Activated T-helper 1 cell treated with anti-CD3 and anti-CD28 coated beads, Interleukin-2, amount 50 U/mL, for 16 hours (primary cell): ENCODE measurements at regions not wholly inside any gene's neighbourhood (a gene's known extent, or its start where the extent isn't known, plus 50 kb on each side); places are given as distances from the start of the nearest gene placed in this dataset.
"Not testable (repeated sequence)": the region's sequence is repeated elsewhere in the genome, so short reads cannot be mapped to it uniquely, and the experiment has no call there.

Experiments used
- DNase-seq, 2 donors: peaks; one replicate each; pipeline ENCODE4 v3.0.0-alpha.2; 2020; ENCODE audit warnings: low read depth in 1 of 2, low spot score in 1 of 2

- DNase-seq: no peak
Observed at GRCh38 chr4:26233350-26233749, 87.5 kb upstream of the RBPJ start.

- DNase-seq: no peak
Observed at GRCh38 chr4:26235500-26235899, 85.3 kb upstream of the RBPJ start.

GRCh38 chr4:26237916-26238315 is 82.9 kb upstream of the RBPJ start:
- no peak for DNase-seq

- no peak for DNase-seq
Observed at GRCh38 chr4:26238426-26238777, 82.4 kb upstream of the RBPJ start.

- DNase-seq: no peak
Observed at GRCh38 chr4:26238778-26239679, 81.8 kb upstream of the RBPJ start.

- no peak for DNase-seq
Observed at GRCh38 chr4:26239801-26240200, 81.0 kb upstream of the RBPJ start.

- no peak for DNase-seq
Observed at GRCh38 chr4:26241179-26241578, 79.6 kb upstream of the RBPJ start.

- no peak for DNase-seq
Observed at GRCh38 chr4:26242451-26242850, 78.4 kb upstream of the RBPJ start.

GRCh38 chr4:26244138-26244537 is 76.7 kb upstream of the RBPJ start:
- DNase-seq: not testable (repeated sequence)

GRCh38 chr4:26248647-26249046 is 72.2 kb upstream of the RBPJ start:
- no peak for DNase-seq

GRCh38 chr4:26252349-26253025 is 68.3 kb upstream of the RBPJ start:
- DNase-seq: no peak

- no peak for DNase-seq
Observed at GRCh38 chr4:26253968-26254367, 66.8 kb upstream of the RBPJ start.

GRCh38 chr4:26255989-26256388 is 64.8 kb upstream of the RBPJ start:
- DNase-seq: no peak

GRCh38 chr4:26257444-26257843 is 63.4 kb upstream of the RBPJ start:
- not testable (repeated sequence) for DNase-seq

- no peak for DNase-seq
Observed at GRCh38 chr4:26257850-26258249, 63.0 kb upstream of the RBPJ start.

- no peak for DNase-seq
Observed at GRCh38 chr4:26260571-26260970, 60.2 kb upstream of the RBPJ start.

- no peak for DNase-seq
Observed at GRCh38 chr4:26261405-26261804, 59.4 kb upstream of the RBPJ start.

GRCh38 chr4:26263165-26263564 is 57.6 kb upstream of the RBPJ start:
- no peak for DNase-seq

- DNase-seq: no peak
Observed at GRCh38 chr4:26264109-26264508, 56.7 kb upstream of the RBPJ start.

- no peak for DNase-seq
Observed at GRCh38 chr4:26267087-26267486, 53.7 kb upstream of the RBPJ start.

- no peak for DNase-seq
Observed at GRCh38 chr4:26268246-26268645, 52.6 kb upstream of the RBPJ start.

- no peak for DNase-seq
Observed at GRCh38 chr4:26269038-26269437, 51.8 kb upstream of the RBPJ start.
